OCI-LY7 (cell line): ENCODE measurements at regions not wholly inside any gene's neighbourhood (a gene's known extent, or its start where the extent isn't known, plus 50 kb on each side); places are given as distances from the start of the nearest gene placed in this dataset.
"Not testable (repeated sequence)": the region's sequence is repeated elsewhere in the genome, so short reads cannot be mapped to it uniquely, and the experiment has no call there.

ENCODE experiments used
- CTCF ChIP-seq: fragments of 200-600 bp; sonication (generic); conservative IDR thresholded peaks from 2 replicates; pipeline ENCODE4 v1.5.1; 2014; ENCODE audit warnings: mild to moderate bottlenecking, antibody characterized with exemption, low read length, moderate library complexity, mixed read lengths
- EZH2phosphoT487 ChIP-seq: fragments of 200-600 bp; sonication (generic); IDR thresholded peaks from 2 replicates; pipeline ENCODE4 v1.6.1; 2018; ENCODE audit warnings: low read depth, borderline replicate concordance, mild to moderate bottlenecking, mixed run types, antibody characterized with exemption, low read length, moderate library complexity, mixed read lengths

GRCh38 chr16:33711616-33712015 lies 252.2 kb downstream of the TP53TG3F start:
- not testable (repeated sequence) for TF ChIP-seq CTCF, EZH2phosphoT487
